ENCODE measurements at regions not wholly inside any gene's neighbourhood (a gene's known extent, or its start where the extent isn't known, plus 50 kb on each side); places are given as distances from the start of the nearest gene placed in this dataset.
"Not testable (repeated sequence)": the region's sequence is repeated elsewhere in the genome, so short reads cannot be mapped to it uniquely, and the experiment has no call there.

DNA sequence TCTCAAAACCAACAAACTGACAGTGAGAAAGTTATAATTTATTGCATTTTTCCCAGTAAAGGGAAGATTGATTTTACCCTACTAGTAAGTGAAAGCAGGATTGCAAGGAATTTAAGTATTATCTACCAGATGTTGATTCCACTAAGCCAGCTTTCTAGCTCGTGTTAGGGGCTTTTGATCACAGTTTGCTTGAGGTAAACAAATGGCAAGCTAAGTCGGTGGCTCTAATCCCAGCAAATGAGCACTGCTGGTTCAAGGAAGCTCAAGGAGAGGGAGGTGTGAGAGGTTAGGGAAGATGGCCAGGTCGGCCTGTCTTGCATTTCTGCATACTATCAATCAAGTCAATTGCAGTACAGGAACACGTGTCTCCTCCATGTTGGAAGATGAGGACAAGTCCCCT is 448.7 kb upstream of the POM121L12 start:
- Histone ChIP-seq H3K27me3 (ENCODE audit: control insufficient read depth, low read length) (no peaks in the 10 kb centered on the region), H3K9me3 (ENCODE audit: control insufficient read depth, insufficient read depth, low read length) (peaks cover 11% of the 10 kb centered on the region; the same call in 1 of the 2 replicates), H3F3A (ENCODE audit: control insufficient read depth, insufficient read depth) (no peaks in the 10 kb centered on the region), H3K4me2 (ENCODE audit: low read length) (no peak overlapping the region), H3K36me3 (ENCODE audit: control insufficient read depth, low read length) (no peaks in the 10 kb centered on the region), H4K20me1 (ENCODE audit: control insufficient read depth, insufficient read depth, low read depth, low read length) (no peaks in the 10 kb centered on the region), H3K4me1 (ENCODE audit: control insufficient read depth, low read length) (no peaks in the 10 kb centered on the region), H3K27ac (ENCODE audit: low read depth, low read length) (no peak overlapping the region), H3K4me3 (ENCODE audit: low read length) (no peak overlapping the region), H3K9me2 (replicated peaks; ENCODE audit: control insufficient read depth, low read length) (no peaks in the 10 kb centered on the region), H3K79me2 (ENCODE audit: control insufficient read depth, low read length) (no peaks in the 10 kb centered on the region)
- no peak for TF ChIP-seq EZH2phosphoT487 (IDR thresholded peaks at IDR 0.05; ENCODE audit: borderline replicate concordance, low read length)
- TF ChIP-seq, protein P1, sequence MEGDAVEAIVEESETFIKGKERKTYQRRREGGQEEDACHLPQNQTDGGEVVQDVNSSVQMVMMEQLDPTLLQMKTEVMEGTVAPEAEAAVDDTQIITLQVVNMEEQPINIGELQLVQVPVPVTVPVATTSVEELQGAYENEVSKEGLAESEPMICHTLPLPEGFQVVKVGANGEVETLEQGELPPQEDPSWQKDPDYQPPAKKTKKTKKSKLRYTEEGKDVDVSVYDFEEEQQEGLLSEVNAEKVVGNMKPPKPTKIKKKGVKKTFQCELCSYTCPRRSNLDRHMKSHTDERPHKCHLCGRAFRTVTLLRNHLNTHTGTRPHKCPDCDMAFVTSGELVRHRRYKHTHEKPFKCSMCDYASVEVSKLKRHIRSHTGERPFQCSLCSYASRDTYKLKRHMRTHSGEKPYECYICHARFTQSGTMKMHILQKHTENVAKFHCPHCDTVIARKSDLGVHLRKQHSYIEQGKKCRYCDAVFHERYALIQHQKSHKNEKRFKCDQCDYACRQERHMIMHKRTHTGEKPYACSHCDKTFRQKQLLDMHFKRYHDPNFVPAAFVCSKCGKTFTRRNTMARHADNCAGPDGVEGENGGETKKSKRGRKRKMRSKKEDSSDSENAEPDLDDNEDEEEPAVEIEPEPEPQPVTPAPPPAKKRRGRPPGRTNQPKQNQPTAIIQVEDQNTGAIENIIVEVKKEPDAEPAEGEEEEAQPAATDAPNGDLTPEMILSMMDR (IDR thresholded peaks at IDR 0.05; ENCODE audit: low read depth, low read length, poor library complexity, severe bottlenecking) = no peak

DNA sequence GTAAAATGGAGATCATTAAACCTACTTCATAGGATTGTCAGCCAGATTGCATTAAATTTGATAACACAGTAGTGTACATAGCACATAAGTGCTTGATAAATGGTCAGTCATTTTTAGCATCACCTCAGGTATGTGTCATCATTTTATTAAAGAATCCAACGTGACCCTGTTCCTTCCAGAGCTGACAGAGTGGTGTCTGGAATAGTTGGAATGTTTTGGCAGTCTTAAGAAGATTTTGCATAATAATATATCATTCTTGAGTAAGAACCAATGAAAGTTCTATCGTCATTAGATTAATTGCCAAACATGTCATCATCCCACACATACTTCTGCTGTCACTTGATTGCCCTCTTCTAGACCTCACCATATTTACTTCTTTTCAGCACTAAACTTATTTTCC is 451.4 kb upstream of the POM121L12 start:
- Histone ChIP-seq H3K4me3 (ENCODE audit: low read length) (no peak overlapping the region), H3K27ac (ENCODE audit: low read depth, low read length) (no peak overlapping the region), H3K27me3 (ENCODE audit: control insufficient read depth, low read length) (no peaks in the 10 kb centered on the region), H3K9me3 (ENCODE audit: control insufficient read depth, insufficient read depth, low read length) (peaks cover 7% of the 10 kb centered on the region), H3F3A (ENCODE audit: control insufficient read depth, insufficient read depth) (no peaks in the 10 kb centered on the region), H3K9me2 (replicated peaks; ENCODE audit: control insufficient read depth, low read length) (no peaks in the 10 kb centered on the region), H3K4me1 (ENCODE audit: control insufficient read depth, low read length) (no peaks in the 10 kb centered on the region), H3K36me3 (ENCODE audit: control insufficient read depth, low read length) (no peaks in the 10 kb centered on the region), H3K79me2 (ENCODE audit: control insufficient read depth, low read length) (no peaks in the 10 kb centered on the region), H3K4me2 (ENCODE audit: low read length) (no peak overlapping the region), H4K20me1 (ENCODE audit: control insufficient read depth, insufficient read depth, low read depth, low read length) (no peaks in the 10 kb centered on the region)
- TF ChIP-seq EZH2phosphoT487 (IDR thresholded peaks at IDR 0.05; ENCODE audit: borderline replicate concordance, low read length) = no peak
- TF ChIP-seq, protein P1 (IDR thresholded peaks at IDR 0.05; ENCODE audit: low read depth, low read length, poor library complexity, severe bottlenecking) = no peak

DNA sequence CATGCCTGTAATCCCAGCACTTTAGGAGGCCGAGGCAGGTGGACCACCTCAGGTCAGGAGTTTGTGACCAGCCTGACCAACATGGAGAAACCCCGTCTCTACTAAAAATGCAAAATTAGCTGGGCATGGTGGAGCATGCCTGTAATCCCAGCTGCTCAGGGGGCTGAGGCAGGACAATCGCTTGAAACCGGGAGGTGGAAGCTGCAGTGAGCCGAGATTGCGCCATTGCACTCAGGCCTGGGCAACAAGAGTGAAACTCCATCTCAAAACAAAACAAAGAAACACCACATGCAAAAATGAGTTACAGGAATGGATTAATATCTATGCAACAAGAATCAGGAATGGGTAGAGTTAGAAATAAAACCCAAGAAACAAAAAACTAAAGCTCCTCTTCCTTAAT is 462.3 kb upstream of the POM121L12 start:
- H3K9me3 ChIP-seq (ENCODE audit: control insufficient read depth, insufficient read depth, low read length); H4K20me1 ChIP-seq (ENCODE audit: control insufficient read depth, insufficient read depth, low read depth, low read length); H3K27ac ChIP-seq (ENCODE audit: low read depth, low read length); H3K4me1 ChIP-seq (ENCODE audit: control insufficient read depth, low read length); H3K9me2 ChIP-seq (replicated peaks; ENCODE audit: control insufficient read depth, low read length); H3K79me2 ChIP-seq (ENCODE audit: control insufficient read depth, low read length); H3K36me3 ChIP-seq (ENCODE audit: control insufficient read depth, low read length); H3K4me3 ChIP-seq (ENCODE audit: low read length); H3K4me2 ChIP-seq (ENCODE audit: low read length); H3K27me3 ChIP-seq (ENCODE audit: control insufficient read depth, low read length); H3F3A ChIP-seq (ENCODE audit: control insufficient read depth, insufficient read depth): not testable (repeated sequence)

DNA sequence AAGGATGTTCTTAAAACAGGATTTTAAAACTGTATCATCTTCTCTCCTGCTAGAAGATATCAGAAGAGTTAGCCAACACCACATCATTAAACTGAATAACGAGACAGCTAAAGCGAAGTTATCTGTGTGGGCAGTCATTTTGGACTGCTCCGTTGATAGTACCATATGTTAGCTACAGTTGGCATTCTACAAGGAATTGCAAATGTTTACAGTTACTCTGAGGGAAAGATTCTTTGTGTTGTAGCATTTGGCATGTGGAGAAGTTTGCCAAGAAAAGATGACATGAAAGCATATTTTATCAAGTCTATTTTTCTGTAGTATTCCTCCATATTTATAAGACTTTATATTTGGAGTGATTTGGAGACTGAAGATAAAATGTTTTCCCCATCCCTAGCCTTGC is 464.4 kb upstream of the POM121L12 start:
- Histone ChIP-seq H3K36me3 (ENCODE audit: control insufficient read depth, low read length) (no peaks in the 10 kb centered on the region), H3K4me3 (ENCODE audit: low read length) (no peak overlapping the region), H3K9me3 (ENCODE audit: control insufficient read depth, insufficient read depth, low read length) (peaks cover 9% of the 10 kb centered on the region; the same call in 1 of the 2 replicates), H3K27ac (ENCODE audit: low read depth, low read length) (no peak overlapping the region), H3K79me2 (ENCODE audit: control insufficient read depth, low read length) (no peaks in the 10 kb centered on the region), H3K4me1 (ENCODE audit: control insufficient read depth, low read length) (no peaks in the 10 kb centered on the region), H4K20me1 (ENCODE audit: control insufficient read depth, insufficient read depth, low read depth, low read length) (no peaks in the 10 kb centered on the region), H3K9me2 (replicated peaks; ENCODE audit: control insufficient read depth, low read length) (no peaks in the 10 kb centered on the region), H3F3A (ENCODE audit: control insufficient read depth, insufficient read depth) (no peaks in the 10 kb centered on the region), H3K27me3 (ENCODE audit: control insufficient read depth, low read length) (no peaks in the 10 kb centered on the region), H3K4me2 (ENCODE audit: low read length) (no peak overlapping the region)
- TF ChIP-seq EZH2phosphoT487 (IDR thresholded peaks at IDR 0.05; ENCODE audit: borderline replicate concordance, low read length) = no peak
- TF ChIP-seq, protein P1 (IDR thresholded peaks at IDR 0.05; ENCODE audit: low read depth, low read length, poor library complexity, severe bottlenecking) = no peak

Data from DOHH2 (cell line).